Neural cell (in vitro differentiated cells): ENCODE measurements at regions not wholly inside any gene's neighbourhood (a gene's known extent, or its start where the extent isn't known, plus 50 kb on each side); places are given as distances from the start of the nearest gene placed in this dataset.

Source experiments
- CTCF ChIP-seq: fragments of 450-650 bp; IDR thresholded peaks from 2 replicates; pipeline ENCODE4 v1.5.1; 2014; ENCODE audit warnings: antibody characterized with exemption, mild to moderate bottlenecking, moderate library complexity; ENCODE audit not compliant: poor library complexity, severe bottlenecking
- EP300 ChIP-seq: fragments of 450-650 bp; conservative IDR thresholded peaks from 2 replicates; pipeline ENCODE4 v1.6.1; 2014; ENCODE audit warnings: antibody characterized with exemption, mild to moderate bottlenecking, moderate library complexity; ENCODE audit not compliant: poor library complexity, severe bottlenecking
- EZH2 ChIP-seq: fragments of 200-600, 300-800 bp; shearing (Covaris generic), sonication (generic); IDR thresholded peaks from 2 replicates; pipeline ENCODE4 v1.6.1; 2014; ENCODE audit warnings: antibody characterized with exemption, low read length, borderline replicate concordance, mild to moderate bottlenecking; ENCODE audit not compliant: insufficient read depth, poor library complexity, severe bottlenecking
- MXI1 ChIP-seq: fragments of 450-650 bp; conservative IDR thresholded peaks from 2 replicates; pipeline ENCODE4 v1.6.1; 2014; ENCODE audit warnings: antibody characterized with exemption, mild to moderate bottlenecking; ENCODE audit not compliant: poor library complexity, severe bottlenecking
- POLR2AphosphoS5 ChIP-seq: IDR thresholded peaks from 2 replicates; pipeline ENCODE4 v1.6.1; 2012
- RAD21 ChIP-seq: fragments of 450-650 bp; conservative IDR thresholded peaks from 2 replicates; pipeline ENCODE4 v1.6.1; 2014; ENCODE audit warnings: antibody characterized with exemption, mild to moderate bottlenecking, moderate library complexity
- TF ChIP-seq, protein P1 (sequence below): IDR thresholded peaks from 2 replicates; pipeline ENCODE4 v1.6.1; 2012; ENCODE audit warnings: borderline replicate concordance

DNA sequence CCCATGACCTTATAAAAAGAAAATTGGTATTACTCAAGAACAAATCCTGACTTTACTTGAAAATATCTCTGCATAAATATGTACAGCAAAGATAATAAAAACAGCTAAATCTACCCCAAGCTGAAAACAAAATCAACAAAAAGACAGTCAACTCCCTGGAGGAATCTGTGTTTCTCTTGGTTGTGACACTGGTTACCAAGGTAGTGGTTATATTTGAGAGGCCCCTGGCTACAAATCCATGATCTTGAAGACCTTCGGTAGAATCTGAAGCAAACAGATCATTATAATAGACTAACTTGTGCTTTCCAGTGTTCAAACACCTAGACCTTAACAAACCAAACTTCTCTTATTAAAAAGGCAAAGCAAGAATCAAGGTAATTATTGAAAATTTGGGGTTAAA lies 123.9 kb upstream of the SGCE start:
- TF ChIP-seq CTCF (no peak), EP300 (no peak), EZH2 (no peak), RAD21 (no peak), POLR2AphosphoS5 (no peak), MXI1 (no peak)
- TF ChIP-seq, protein P1, sequence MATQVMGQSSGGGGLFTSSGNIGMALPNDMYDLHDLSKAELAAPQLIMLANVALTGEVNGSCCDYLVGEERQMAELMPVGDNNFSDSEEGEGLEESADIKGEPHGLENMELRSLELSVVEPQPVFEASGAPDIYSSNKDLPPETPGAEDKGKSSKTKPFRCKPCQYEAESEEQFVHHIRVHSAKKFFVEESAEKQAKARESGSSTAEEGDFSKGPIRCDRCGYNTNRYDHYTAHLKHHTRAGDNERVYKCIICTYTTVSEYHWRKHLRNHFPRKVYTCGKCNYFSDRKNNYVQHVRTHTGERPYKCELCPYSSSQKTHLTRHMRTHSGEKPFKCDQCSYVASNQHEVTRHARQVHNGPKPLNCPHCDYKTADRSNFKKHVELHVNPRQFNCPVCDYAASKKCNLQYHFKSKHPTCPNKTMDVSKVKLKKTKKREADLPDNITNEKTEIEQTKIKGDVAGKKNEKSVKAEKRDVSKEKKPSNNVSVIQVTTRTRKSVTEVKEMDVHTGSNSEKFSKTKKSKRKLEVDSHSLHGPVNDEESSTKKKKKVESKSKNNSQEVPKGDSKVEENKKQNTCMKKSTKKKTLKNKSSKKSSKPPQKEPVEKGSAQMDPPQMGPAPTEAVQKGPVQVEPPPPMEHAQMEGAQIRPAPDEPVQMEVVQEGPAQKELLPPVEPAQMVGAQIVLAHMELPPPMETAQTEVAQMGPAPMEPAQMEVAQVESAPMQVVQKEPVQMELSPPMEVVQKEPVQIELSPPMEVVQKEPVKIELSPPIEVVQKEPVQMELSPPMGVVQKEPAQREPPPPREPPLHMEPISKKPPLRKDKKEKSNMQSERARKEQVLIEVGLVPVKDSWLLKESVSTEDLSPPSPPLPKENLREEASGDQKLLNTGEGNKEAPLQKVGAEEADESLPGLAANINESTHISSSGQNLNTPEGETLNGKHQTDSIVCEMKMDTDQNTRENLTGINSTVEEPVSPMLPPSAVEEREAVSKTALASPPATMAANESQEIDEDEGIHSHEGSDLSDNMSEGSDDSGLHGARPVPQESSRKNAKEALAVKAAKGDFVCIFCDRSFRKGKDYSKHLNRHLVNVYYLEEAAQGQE = no peak
